ENCODE measurements at regions not wholly inside any gene's neighbourhood (a gene's known extent, or its start where the extent isn't known, plus 50 kb on each side); places are given as distances from the start of the nearest gene placed in this dataset.

- H3K4me1 Mint-ChIP-seq: peaks cover 13% of the 10 kb centered on the region
- H3K36me3 Mint-ChIP-seq (ENCODE audit: low read depth): no peaks in the 10 kb centered on the region
- peak overlapping the region; percentile 67 for H3K27ac Mint-ChIP-seq
- no peaks in the 10 kb centered on the region for H3K9me3 Mint-ChIP-seq
- H3K27me3 Mint-ChIP-seq: peaks cover 3% of the 10 kb centered on the region
- ATAC-seq (replicated peaks): peak; percentile 92
- H3K4me3 Mint-ChIP-seq: peak overlapping the region; percentile 38
Measured at GRCh38 chr6:151757506-151757955, 50.0 kb upstream of the ESR1 start.
